ENCODE measurements at regions not wholly inside any gene's neighbourhood (a gene's known extent, or its start where the extent isn't known, plus 50 kb on each side); places are given as distances from the start of the nearest gene placed in this dataset.
"Not testable (repeated sequence)": the region's sequence is repeated elsewhere in the genome, so short reads cannot be mapped to it uniquely, and the experiment has no call there.

GRCh38 chr20:63145156-63145555 is 70.8 kb downstream of the YTHDF1 start:
- DNase-seq, result no peak

GRCh38 chr20:63142933-63143332 is 73.0 kb downstream of the YTHDF1 start:
- no peak for DNase-seq

GRCh38 chr20:63141531-63141930 is 74.4 kb downstream of the YTHDF1 start:
- DNase-seq, result no peak

- DNase-seq, result no peak
Measured at GRCh38 chr20:63140514-63141433, 75.2 kb downstream of the YTHDF1 start.

- DNase-seq, result no peak
Measured at GRCh38 chr20:63139837-63140236, 76.1 kb downstream of the YTHDF1 start.

GRCh38 chr20:63139356-63139755 is 76.6 kb downstream of the YTHDF1 start:
- no peak for DNase-seq

GRCh38 chr20:63138855-63139341 is 77.0 kb downstream of the YTHDF1 start:
- no peak for DNase-seq

- no peak for DNase-seq
Measured at GRCh38 chr20:63137851-63138415, 78.0 kb downstream of the YTHDF1 start.

- no peak for DNase-seq
Measured at GRCh38 chr20:63136296-63136695, 79.6 kb downstream of the YTHDF1 start.

- no peak for DNase-seq
Measured at GRCh38 chr20:63135411-63135810, 80.5 kb downstream of the YTHDF1 start.

GRCh38 chr20:63134711-63135361 is 81.1 kb downstream of the YTHDF1 start:
- DNase-seq, result not testable (repeated sequence)

GRCh38 chr20:63134201-63134612 is 81.7 kb downstream of the YTHDF1 start:
- DNase-seq, result no peak

GRCh38 chr20:63133481-63134091 is 82.3 kb downstream of the YTHDF1 start:
- no peak for DNase-seq

- no peak for DNase-seq
Measured at GRCh38 chr20:63132715-63133471, 83.0 kb downstream of the YTHDF1 start.

- DNase-seq, result no peak
Measured at GRCh38 chr20:63132131-63132714, 83.7 kb downstream of the YTHDF1 start.

GRCh38 chr20:63130658-63131577 is 85.0 kb downstream of the YTHDF1 start:
- no peak for DNase-seq

- no peak for DNase-seq
Measured at GRCh38 chr20:63129991-63130657, 85.8 kb downstream of the YTHDF1 start.

GRCh38 chr20:63129376-63129965 is 86.5 kb downstream of the YTHDF1 start:
- DNase-seq, result no peak

- no peak for DNase-seq
Measured at GRCh38 chr20:63128956-63129355, 87.0 kb downstream of the YTHDF1 start.

- DNase-seq, result no peak
Measured at GRCh38 chr20:63128367-63128766, 87.6 kb downstream of the YTHDF1 start.

All from DMS79 (cell line).